GM18507 (cell line): ENCODE measurements at regions not wholly inside any gene's neighbourhood (a gene's known extent, or its start where the extent isn't known, plus 50 kb on each side); places are given as distances from the start of the nearest gene placed in this dataset.

ENCODE experiments used
- DNase-seq: peaks from one replicate; pipeline ENCODE4 v3.0.0; 2011; ENCODE audit warnings: low read depth; ENCODE audit not compliant: insufficient read length; ENCODE audit errors: extremely low spot score
- FAIRE-seq: peaks from 2 replicates; lab custom pipeline; 2011; peaks lifted over from hg19 to GRCh38; lab: Jason Lieb, UNC

DNA sequence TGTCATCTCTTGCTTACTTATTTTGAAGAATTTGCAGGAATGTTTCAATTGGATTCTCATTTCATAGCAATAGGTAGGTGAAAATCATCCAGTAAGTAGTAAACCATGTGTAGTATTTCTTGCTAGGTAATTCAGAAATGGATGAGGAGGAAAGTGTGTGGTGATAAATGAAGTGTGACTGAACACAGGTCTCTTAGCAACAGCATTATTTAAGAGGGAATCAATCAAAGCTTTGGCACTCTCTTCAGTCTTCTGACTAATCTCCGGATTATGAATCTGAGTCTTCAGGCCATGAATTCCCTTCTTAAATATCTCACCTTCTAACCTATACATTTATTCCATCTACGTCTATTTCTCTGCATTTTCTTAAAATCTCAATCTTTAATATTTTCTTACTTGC lies 55.8 kb upstream of the ARHGAP24 start:
- no peak for FAIRE-seq
- DNase-seq: no peak

DNA sequence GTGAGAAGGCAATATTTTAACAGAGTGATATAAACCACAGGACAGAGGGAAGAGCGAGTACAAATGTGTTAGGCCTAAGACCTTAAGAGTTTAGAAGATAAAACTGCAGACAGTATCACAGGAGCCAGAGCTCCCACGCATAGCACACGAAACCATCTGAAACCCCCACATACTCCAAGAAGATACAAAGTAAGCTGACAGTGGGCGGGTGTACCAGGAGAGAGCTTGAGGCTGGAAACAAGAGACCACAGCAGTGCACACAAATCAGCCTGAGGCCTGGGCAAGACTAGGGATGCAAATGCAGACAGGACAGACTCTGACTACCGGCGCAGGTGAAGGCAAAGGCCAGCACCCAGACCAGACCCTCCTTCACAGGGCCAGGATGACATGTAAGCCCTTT lies 54.1 kb upstream of the ARHGAP24 start:
- DNase-seq (no peak), FAIRE-seq (no peak)

DNA sequence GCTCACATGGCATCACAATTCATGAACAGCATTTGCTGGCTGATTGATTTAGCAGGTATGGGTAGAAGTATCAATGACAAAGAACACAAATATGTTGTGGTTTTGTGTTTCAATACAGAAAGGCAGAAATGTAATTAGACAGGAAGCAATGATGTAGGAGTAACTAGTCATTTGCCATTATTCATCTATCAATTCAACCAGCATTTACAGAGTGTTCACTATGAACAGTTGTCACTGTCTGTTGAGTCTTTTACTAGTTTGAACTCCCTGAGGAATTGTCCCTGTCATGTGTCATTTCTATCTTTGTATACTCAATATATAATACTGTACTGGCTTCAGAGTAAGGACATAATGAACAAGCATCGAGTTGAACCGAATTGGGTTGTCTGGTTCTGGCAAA lies 51.5 kb upstream of the ARHGAP24 start:
- no peak for DNase-seq
- FAIRE-seq: no peak
